SH-SY5Y (cell line): ENCODE measurements at regions not wholly inside any gene's neighbourhood (a gene's known extent, or its start where the extent isn't known, plus 50 kb on each side); places are given as distances from the start of the nearest gene placed in this dataset.

Experiments
- GATA2 ChIP-seq: IDR thresholded peaks from 2 replicates; pipeline ENCODE4 v1.6.1; 2011; ENCODE audit warnings: mild to moderate bottlenecking, low read depth, low read length
- GATA3 ChIP-seq: IDR thresholded peaks from 2 replicates; pipeline ENCODE4 v1.6.1; 2011; ENCODE audit warnings: low read depth, mild to moderate bottlenecking, low read length, moderate library complexity

- TF ChIP-seq GATA2 = no peak
- no peak for TF ChIP-seq GATA3
Measured at GRCh38 chr3:79843180-79843579, 75.4 kb upstream of the ROBO1 start.

- no peak for TF ChIP-seq GATA2
- TF ChIP-seq GATA3 = no peak
Measured at GRCh38 chr3:79835701-79836100, 67.9 kb upstream of the ROBO1 start.

GRCh38 chr3:79824166-79824565 lies 56.4 kb upstream of the ROBO1 start:
- TF ChIP-seq GATA3 (no peak), GATA2 (no peak)

GRCh38 chr3:79822076-79822475 lies 54.3 kb upstream of the ROBO1 start:
- TF ChIP-seq GATA2 (no peak), GATA3 (no peak)

- no peak for TF ChIP-seq GATA2
- TF ChIP-seq GATA3 = no peak
Measured at GRCh38 chr3:79820089-79820488, 52.3 kb upstream of the ROBO1 start.

GRCh38 chr3:79818015-79818414 lies 50.2 kb upstream of the ROBO1 start:
- no peak for TF ChIP-seq GATA2
